Neural progenitor cell (in vitro differentiated cells): ENCODE measurements at regions not wholly inside any gene's neighbourhood (a gene's known extent, or its start where the extent isn't known, plus 50 kb on each side); places are given as distances from the start of the nearest gene placed in this dataset.

Source experiments
- DNase-seq: peaks from one replicate; pipeline ENCODE4 v3.0.0-alpha.2; 2016; ENCODE audit warnings: low spot score
- H2AFZ ChIP-seq: fragments of 200-600 bp; sonication (generic); replicated peaks from 2 replicates; pipeline ENCODE4 v1.6.1; 2016; ENCODE audit warnings: antibody characterized with exemption
- H3F3A ChIP-seq: fragments of 200-600 bp; sonication (generic); 2 replicates; pipeline ENCODE4 v1.6.1; 2016; ENCODE audit warnings: antibody characterized with exemption, low read depth
- H3K27ac ChIP-seq: fragments of 200-600 bp; sonication (generic); 2 replicates; pipeline ENCODE4 v1.5.1; 2016; ENCODE audit warnings: mild to moderate bottlenecking
- H3K27me3 ChIP-seq: fragments of 200-600 bp; sonication (generic); 2 replicates; pipeline ENCODE4 v1.6.1; 2016; ENCODE audit warnings: mild to moderate bottlenecking, moderate library complexity
- H3K36me3 ChIP-seq: fragments of 200-600 bp; sonication (generic); 2 replicates; pipeline ENCODE4 v1.5.1; 2016
- H3K4me1 ChIP-seq: fragments of 200-600 bp; sonication (generic); 2 replicates; pipeline ENCODE4 v1.6.1; 2016; ENCODE audit warnings: mixed run types
- H3K4me2 ChIP-seq: fragments of 200-600 bp; sonication (generic); 2 replicates; pipeline ENCODE4 v1.6.1; 2016
- H3K4me3 ChIP-seq: fragments of 200-600 bp; sonication (generic); 2 replicates; pipeline ENCODE4 v1.5.1; 2016
- H3K79me2 ChIP-seq: fragments of 200-600 bp; sonication (generic); 2 replicates; pipeline ENCODE4 v1.6.1; 2016; ENCODE audit warnings: low read depth
- H3K9ac ChIP-seq: fragments of 200-600 bp; sonication (generic); 2 replicates; pipeline ENCODE4 v1.6.1; 2016
- H3K9me3 ChIP-seq: fragments of 200-600 bp; sonication (generic); 2 replicates; pipeline ENCODE4 v1.5.1; 2016; ENCODE audit warnings: low read depth
- H4K20me1 ChIP-seq: fragments of 200-600 bp; sonication (generic); 2 replicates; pipeline ENCODE4 v1.6.1; 2016; ENCODE audit warnings: low read depth
- H3K27ac Mint-ChIP-seq: 3 replicates; pipeline ENCODE4 v1.8.0; 2021; ENCODE audit warnings: mixed read lengths
- H3K27me3 Mint-ChIP-seq: 2 replicates; pipeline ENCODE4 v1.8.0; 2022; ENCODE audit warnings: low read depth, mild to moderate bottlenecking, inconsistent platforms, moderate library complexity, mixed read lengths; ENCODE audit not compliant: insufficient read depth
- H3K36me3 Mint-ChIP-seq: 3 replicates; pipeline ENCODE4 v1.8.0; 2021; ENCODE audit warnings: mixed read lengths
- H3K4me1 Mint-ChIP-seq: 3 replicates; pipeline ENCODE4 v1.8.0; 2021; ENCODE audit warnings: mixed read lengths
- H3K4me3 Mint-ChIP-seq: 3 replicates; pipeline ENCODE4 v1.8.0; 2021; ENCODE audit warnings: mild to moderate bottlenecking, moderate library complexity, mixed read lengths
- H3K9me3 Mint-ChIP-seq: 3 replicates; pipeline ENCODE4 v1.8.0; 2020; ENCODE audit warnings: mixed read lengths
- CTCF ChIP-seq: fragments of 200-600 bp; sonication (generic); IDR thresholded peaks from 2 replicates; pipeline ENCODE4 v1.5.1; 2017; ENCODE audit warnings: antibody characterized with exemption, mild to moderate bottlenecking
- EZH2 ChIP-seq: fragments of 200-600 bp; sonication (generic); IDR thresholded peaks from 2 replicates; pipeline ENCODE4 v1.6.1; 2017; ENCODE audit warnings: antibody characterized with exemption, mild to moderate bottlenecking, moderate library complexity
- EZH2phosphoT487 ChIP-seq: fragments of 200-600 bp; sonication (generic); IDR thresholded peaks from 2 replicates; pipeline ENCODE4 v1.6.1; 2017; ENCODE audit warnings: antibody characterized with exemption

DNA sequence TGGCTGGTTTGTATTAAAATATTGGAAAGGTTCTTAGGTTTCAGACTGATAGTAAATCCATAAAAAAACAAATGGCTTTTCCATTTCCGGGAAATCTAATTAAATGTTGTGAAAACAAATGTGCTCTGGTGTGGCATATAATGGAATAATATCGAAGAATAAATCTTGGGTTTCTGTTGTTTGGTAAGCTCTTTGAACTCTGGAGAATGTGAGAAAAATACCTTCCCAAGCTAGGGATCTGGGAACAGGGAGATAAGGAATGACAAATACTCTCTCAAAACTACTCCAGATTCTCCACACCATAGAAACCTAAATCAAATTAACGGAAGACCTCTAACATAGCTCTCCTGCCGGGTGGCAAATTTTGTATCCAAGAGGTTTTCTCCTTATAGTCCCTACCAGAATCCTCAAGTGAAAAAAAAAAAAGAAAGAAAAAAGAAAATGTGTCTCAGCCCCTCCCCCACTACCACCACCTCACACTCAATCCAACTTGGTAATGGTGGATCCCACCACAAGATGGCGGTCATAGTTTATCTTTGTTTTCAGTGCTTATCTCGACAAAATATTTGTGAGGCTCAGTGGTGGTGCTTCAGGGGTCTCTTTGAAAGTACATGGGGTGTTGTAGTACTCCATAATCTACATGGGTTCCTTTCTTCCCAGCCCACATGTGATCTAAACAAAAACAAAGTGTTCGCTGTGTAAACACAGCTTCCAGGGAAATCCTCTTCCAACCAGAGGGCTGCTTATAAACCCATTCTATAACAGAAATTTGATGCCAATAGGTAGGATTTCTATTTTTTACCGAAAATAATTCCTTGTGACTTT is 54.5 kb upstream of the FST start:
- Mint-ChIP-seq H3K9me3 (no peaks in the 10 kb centered on the region), H3K4me3 (no peak overlapping the region), H3K4me1 (peaks cover 5% of the 10 kb centered on the region), H3K36me3 (no peaks in the 10 kb centered on the region), H3K27ac (no peak overlapping the region), H3K27me3 (peaks cover 5% of the 10 kb centered on the region)
- TF ChIP-seq CTCF (peak; percentile 76), EZH2 (no peak), EZH2phosphoT487 (no peak)
- H3K9me3 ChIP-seq, result no peaks in the 10 kb centered on the region
- no peak overlapping the region for H3K4me3 ChIP-seq
- H3F3A ChIP-seq, result peaks cover 4% of the 10 kb centered on the region
- H2AFZ ChIP-seq, result peak overlapping the region; percentile 73
- no peaks in the 10 kb centered on the region for H4K20me1 ChIP-seq
- peaks cover 23% of the 10 kb centered on the region for H3K4me1 ChIP-seq
- no peaks in the 10 kb centered on the region for H3K27me3 ChIP-seq
- peak; percentile 79 for DNase-seq
- H3K9ac ChIP-seq, result no peak overlapping the region
- H3K36me3 ChIP-seq, result no peaks in the 10 kb centered on the region
- no peak overlapping the region for H3K27ac ChIP-seq
- H3K4me2 ChIP-seq, result no peak overlapping the region
- no peaks in the 10 kb centered on the region for H3K79me2 ChIP-seq

GRCh38 chr5:53426512-53426830 is 54.0 kb upstream of the FST start:
- no peak overlapping the region for H3K27ac ChIP-seq
- peak overlapping the region; percentile 73 for H2AFZ ChIP-seq
- H3K4me2 ChIP-seq, result no peak overlapping the region
- H3K36me3 Mint-ChIP-seq, result no peaks in the 10 kb centered on the region
- no peaks in the 10 kb centered on the region for H3K36me3 ChIP-seq
- peaks cover 4% of the 10 kb centered on the region for H3F3A ChIP-seq
- no peaks in the 10 kb centered on the region for H3K9me3 ChIP-seq
- no peaks in the 10 kb centered on the region for H3K9me3 Mint-ChIP-seq
- no peak for DNase-seq
- peaks cover 5% of the 10 kb centered on the region for H3K27me3 Mint-ChIP-seq
- no peaks in the 10 kb centered on the region for H4K20me1 ChIP-seq
- H3K27me3 ChIP-seq, result no peaks in the 10 kb centered on the region
- no peak overlapping the region for H3K27ac Mint-ChIP-seq
- peaks cover 23% of the 10 kb centered on the region for H3K4me1 ChIP-seq
- no peak overlapping the region for H3K4me3 Mint-ChIP-seq
- no peaks in the 10 kb centered on the region for H3K79me2 ChIP-seq
- H3K9ac ChIP-seq, result no peak overlapping the region
- TF ChIP-seq EZH2phosphoT487 (no peak), CTCF (no peak), EZH2 (no peak)
- peaks cover 5% of the 10 kb centered on the region for H3K4me1 Mint-ChIP-seq
- no peak overlapping the region for H3K4me3 ChIP-seq

DNA sequence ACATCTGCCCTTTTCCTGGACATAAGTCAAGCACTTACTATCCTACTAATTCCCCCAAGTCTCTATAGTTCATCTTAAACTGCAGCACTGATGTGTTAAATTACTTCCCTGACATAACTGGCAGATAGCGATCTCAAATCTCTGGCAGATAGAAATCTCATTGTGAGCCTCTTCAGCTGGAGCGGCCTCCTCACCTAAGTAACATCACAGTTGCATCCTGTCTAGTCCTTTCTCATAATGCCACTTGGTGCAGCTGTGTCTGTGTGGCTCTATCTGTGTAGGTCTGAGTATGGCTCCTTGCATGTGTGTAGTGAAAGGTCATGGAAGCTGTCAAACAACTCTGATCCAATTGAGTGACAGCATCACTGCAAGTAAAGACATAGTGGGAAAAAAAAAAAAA is 53.6 kb upstream of the FST start:
- Histone ChIP-seq H3K9me3 (no peaks in the 10 kb centered on the region), H3K4me3 (no peak overlapping the region), H3F3A (peaks cover 4% of the 10 kb centered on the region), H3K79me2 (no peaks in the 10 kb centered on the region), H3K4me1 (peaks cover 23% of the 10 kb centered on the region), H3K27ac (no peak overlapping the region), H3K27me3 (no peaks in the 10 kb centered on the region), H2AFZ (peak overlapping the region; percentile 73), H3K36me3 (no peaks in the 10 kb centered on the region), H3K4me2 (no peak overlapping the region), H4K20me1 (no peaks in the 10 kb centered on the region), H3K9ac (no peak overlapping the region)
- Mint-ChIP-seq H3K4me1 (peaks cover 5% of the 10 kb centered on the region), H3K27ac (no peak overlapping the region), H3K9me3 (no peaks in the 10 kb centered on the region), H3K36me3 (no peaks in the 10 kb centered on the region), H3K4me3 (no peak overlapping the region), H3K27me3 (peaks cover 5% of the 10 kb centered on the region)
- DNase-seq, result no peak
- TF ChIP-seq CTCF (no peak), EZH2 (no peak), EZH2phosphoT487 (no peak)
